ENCODE measurements at regions not wholly inside any gene's neighbourhood (a gene's known extent, or its start where the extent isn't known, plus 50 kb on each side); places are given as distances from the start of the nearest gene placed in this dataset.

DNA sequence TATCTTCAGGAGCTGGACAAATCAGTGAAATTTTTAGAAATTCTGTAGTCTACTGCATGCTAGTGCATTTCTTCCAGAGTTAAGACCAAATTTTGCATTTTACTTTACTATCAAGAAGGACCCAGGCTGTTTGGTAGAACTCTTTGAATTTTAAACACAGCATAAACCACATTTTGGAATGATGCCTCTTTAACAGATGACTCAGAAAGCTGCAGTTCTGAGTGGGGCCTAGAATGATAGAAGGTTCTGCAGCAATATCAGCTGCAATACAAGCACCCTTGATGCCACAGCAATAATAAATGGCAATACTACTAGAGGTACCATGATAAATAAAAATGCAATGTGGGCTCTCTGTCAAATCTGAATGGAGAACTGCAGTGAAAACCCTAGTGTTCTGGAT, 198.7 kb downstream of the TMA16 start:
- no peak overlapping the region for H3K9ac ChIP-seq (ENCODE audit: extremely low read depth, insufficient read length, low read length)
- no peak overlapping the region for H2BK15ac ChIP-seq (ENCODE audit: low read depth, low read length)
- no peaks in the 10 kb centered on the region for H3K79me2 ChIP-seq (ENCODE audit: insufficient read depth, low read length)
- H3K9me3 Mint-ChIP-seq, result peaks cover 7 to 14% of the 10 kb centered on the region in 2 experiments; a peak in 4 of 5 replicates
- no peaks in the 10 kb centered on the region for H3K23me2 ChIP-seq (ENCODE audit: insufficient read length, low read depth, low read length, poor library complexity, severe bottlenecking)
- H3K27ac Mint-ChIP-seq, result no peak overlapping the region
- no peak overlapping the region for H3K56ac ChIP-seq (ENCODE audit: insufficient read length, low read depth, low read length)
- no peaks in the 10 kb centered on the region for H3K4me1 Mint-ChIP-seq
- H3K4me2 ChIP-seq (ENCODE audit: insufficient read depth, insufficient read length, low read length), result no peak overlapping the region
- TF ChIP-seq, protein P1, sequence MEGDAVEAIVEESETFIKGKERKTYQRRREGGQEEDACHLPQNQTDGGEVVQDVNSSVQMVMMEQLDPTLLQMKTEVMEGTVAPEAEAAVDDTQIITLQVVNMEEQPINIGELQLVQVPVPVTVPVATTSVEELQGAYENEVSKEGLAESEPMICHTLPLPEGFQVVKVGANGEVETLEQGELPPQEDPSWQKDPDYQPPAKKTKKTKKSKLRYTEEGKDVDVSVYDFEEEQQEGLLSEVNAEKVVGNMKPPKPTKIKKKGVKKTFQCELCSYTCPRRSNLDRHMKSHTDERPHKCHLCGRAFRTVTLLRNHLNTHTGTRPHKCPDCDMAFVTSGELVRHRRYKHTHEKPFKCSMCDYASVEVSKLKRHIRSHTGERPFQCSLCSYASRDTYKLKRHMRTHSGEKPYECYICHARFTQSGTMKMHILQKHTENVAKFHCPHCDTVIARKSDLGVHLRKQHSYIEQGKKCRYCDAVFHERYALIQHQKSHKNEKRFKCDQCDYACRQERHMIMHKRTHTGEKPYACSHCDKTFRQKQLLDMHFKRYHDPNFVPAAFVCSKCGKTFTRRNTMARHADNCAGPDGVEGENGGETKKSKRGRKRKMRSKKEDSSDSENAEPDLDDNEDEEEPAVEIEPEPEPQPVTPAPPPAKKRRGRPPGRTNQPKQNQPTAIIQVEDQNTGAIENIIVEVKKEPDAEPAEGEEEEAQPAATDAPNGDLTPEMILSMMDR (conservative IDR thresholded peaks at IDR 0.05), result no peak
- H3K27ac ChIP-seq (ENCODE audit: insufficient read length, low read depth, low read length), result no peak overlapping the region
- no peak overlapping the region for H2BK12ac ChIP-seq (ENCODE audit: insufficient read length, low read depth, low read length)
- no peaks in the 10 kb centered on the region for H3K27me3 Mint-ChIP-seq (ENCODE audit: low read depth)
- H3K36me3 Mint-ChIP-seq (ENCODE audit: insufficient read depth in 1 of 3, low read depth in 3 of 3), result peaks cover 0 to 6% (median 0%) of the 10 kb centered on the region in 3 experiments; a peak in 2 of 7 replicates
- no peak overlapping the region for H3K18ac ChIP-seq (ENCODE audit: insufficient read length, low read depth, low read length)
- no peaks in the 10 kb centered on the region for H3K4me1 ChIP-seq (ENCODE audit: insufficient read depth, low read length)
- H4K20me1 ChIP-seq (ENCODE audit: control insufficient read depth, insufficient read depth, insufficient read length), result no peaks in the 10 kb centered on the region
- no peak overlapping the region for H2BK20ac ChIP-seq (ENCODE audit: low read depth, low read length, poor library complexity, severe bottlenecking)
- no peak overlapping the region for H4K8ac ChIP-seq (replicated peaks; ENCODE audit: insufficient read length, low read depth, low read length)
- no peak overlapping the region for H2AK5ac ChIP-seq (ENCODE audit: insufficient read length, low read length)
- DNase-seq, result no peak
- H3K9me3 ChIP-seq (ENCODE audit: control insufficient read depth, low read depth, low read length), result no peaks in the 10 kb centered on the region
- no peak overlapping the region for H3K4me3 Mint-ChIP-seq
- no peaks in the 10 kb centered on the region for H3K27me3 ChIP-seq (ENCODE audit: insufficient read depth, low read length)
- H3T11ph ChIP-seq (ENCODE audit: low read length), result no peak overlapping the region
- no peak overlapping the region for H3K14ac ChIP-seq (ENCODE audit: insufficient read depth, low read length)
- H3K23ac ChIP-seq (ENCODE audit: insufficient read length, low read depth, low read length), result no peak overlapping the region
- no peak overlapping the region for H2BK120ac ChIP-seq (ENCODE audit: low read depth, low read length, poor library complexity, severe bottlenecking)
- H3K79me1 ChIP-seq (ENCODE audit: insufficient read depth, low read depth, low read length, poor library complexity, severe bottlenecking), result no peaks in the 10 kb centered on the region
- H2BK5ac ChIP-seq (ENCODE audit: insufficient read length, low read length), result no peak overlapping the region
- H4K5ac ChIP-seq (ENCODE audit: insufficient read length, low read depth, low read length), result no peak overlapping the region
- H2AFZ ChIP-seq (ENCODE audit: low read length), result no peak overlapping the region
- H4K91ac ChIP-seq (ENCODE audit: insufficient read length, low read depth, low read length), result no peak overlapping the region
- H3K4ac ChIP-seq (ENCODE audit: low read depth, low read length), result no peak overlapping the region
